GM18868 (cell line): ENCODE measurements at regions not wholly inside any gene's neighbourhood (a gene's known extent, or its start where the extent isn't known, plus 50 kb on each side); places are given as distances from the start of the nearest gene placed in this dataset.

Source experiments
- ATAC-seq: cut with Tn5 transposase; IDR thresholded peaks from one replicate; pipeline ENCODE4 v1.9.1; 2021; ENCODE audit warnings: mild to moderate bottlenecking, moderate library complexity; ENCODE audit not compliant: unreplicated experiment

DNA sequence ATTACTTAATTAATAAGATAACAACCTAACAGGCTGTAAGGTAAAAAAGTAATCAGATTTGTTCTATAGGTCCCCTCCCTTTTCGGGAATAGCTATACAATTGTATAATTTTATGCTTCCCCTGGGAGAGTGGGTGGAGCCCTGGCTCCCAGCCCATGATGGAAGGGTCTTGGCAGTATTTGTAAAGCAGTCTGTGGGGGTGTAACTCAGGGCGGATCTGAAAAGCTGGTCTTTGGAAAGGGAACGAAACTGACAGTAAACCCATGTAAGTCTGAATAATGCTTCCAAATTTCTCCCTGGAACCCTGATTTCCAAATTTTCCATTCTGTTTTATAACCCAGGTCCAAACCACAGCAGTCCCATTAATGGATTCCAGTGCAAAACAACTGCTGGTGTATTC lies 110.4 kb downstream of the DAD1 start:
- ATAC-seq = no peak

- ATAC-seq = no peak
These were observed 110.8 kb downstream of the DAD1 start for GRCh38 chr14:22478247-22478646.

GRCh38 chr14:22477569-22478194 lies 111.3 kb downstream of the DAD1 start:
- ATAC-seq = no peak

- ATAC-seq = no peak
These were observed 112.1 kb downstream of the DAD1 start for GRCh38 chr14:22476887-22477286.

- ATAC-seq = no peak
These were observed 112.8 kb downstream of the DAD1 start for GRCh38 chr14:22476005-22476751.

- no peak for ATAC-seq
These were observed 113.6 kb downstream of the DAD1 start for GRCh38 chr14:22475381-22475780.

GRCh38 chr14:22474730-22475351 lies 114.2 kb downstream of the DAD1 start:
- no peak for ATAC-seq

DNA sequence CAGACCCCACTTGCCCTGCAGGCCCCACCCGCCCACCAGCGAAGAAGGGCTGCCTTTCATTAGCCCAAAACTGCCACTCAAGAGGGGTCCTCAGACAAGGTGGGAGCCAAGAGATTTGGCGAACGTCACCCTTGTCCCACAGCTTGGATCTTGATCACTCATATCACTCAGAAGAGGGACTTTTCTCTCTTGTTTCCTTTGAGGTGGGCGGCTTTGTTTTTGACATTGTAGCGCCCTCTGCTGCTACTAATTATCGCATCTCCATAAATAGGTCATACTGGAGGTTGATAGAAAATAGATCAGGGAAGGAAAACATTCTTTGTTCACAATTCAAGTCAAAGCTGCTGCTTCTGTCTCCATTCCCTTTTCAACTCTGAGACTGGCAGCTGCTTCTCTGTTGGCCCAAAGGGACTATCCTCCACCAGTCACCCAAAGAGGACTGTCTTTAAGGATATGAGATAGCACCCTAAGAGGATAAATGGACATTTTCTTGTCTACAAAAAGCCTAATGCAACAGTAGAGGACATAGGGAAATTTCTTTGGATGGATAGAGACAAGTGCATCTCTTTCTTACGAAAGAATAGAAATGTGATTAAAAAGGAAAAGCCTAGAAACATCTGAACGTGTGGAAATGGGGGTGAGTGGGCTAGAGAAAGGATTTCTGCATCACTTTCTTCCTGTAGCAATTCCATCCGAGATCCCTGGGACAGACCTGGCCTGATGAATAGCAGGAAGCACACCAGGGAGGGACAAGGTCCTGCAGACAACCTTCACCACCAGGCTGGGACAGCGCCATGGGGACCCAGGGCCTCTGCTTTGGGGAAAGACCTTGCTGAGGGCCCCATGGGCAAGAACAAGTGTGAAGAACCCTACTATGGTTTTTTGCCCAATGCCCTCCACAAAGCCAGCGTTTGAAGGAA lies 115.8 kb downstream of the DAD1 start:
- ATAC-seq = peak; percentile 55

- ATAC-seq = no peak
These were observed 116.6 kb downstream of the DAD1 start for GRCh38 chr14:22472466-22472865.

- ATAC-seq = no peak
These were observed 117.4 kb downstream of the DAD1 start for GRCh38 chr14:22471545-22472121.

DNA sequence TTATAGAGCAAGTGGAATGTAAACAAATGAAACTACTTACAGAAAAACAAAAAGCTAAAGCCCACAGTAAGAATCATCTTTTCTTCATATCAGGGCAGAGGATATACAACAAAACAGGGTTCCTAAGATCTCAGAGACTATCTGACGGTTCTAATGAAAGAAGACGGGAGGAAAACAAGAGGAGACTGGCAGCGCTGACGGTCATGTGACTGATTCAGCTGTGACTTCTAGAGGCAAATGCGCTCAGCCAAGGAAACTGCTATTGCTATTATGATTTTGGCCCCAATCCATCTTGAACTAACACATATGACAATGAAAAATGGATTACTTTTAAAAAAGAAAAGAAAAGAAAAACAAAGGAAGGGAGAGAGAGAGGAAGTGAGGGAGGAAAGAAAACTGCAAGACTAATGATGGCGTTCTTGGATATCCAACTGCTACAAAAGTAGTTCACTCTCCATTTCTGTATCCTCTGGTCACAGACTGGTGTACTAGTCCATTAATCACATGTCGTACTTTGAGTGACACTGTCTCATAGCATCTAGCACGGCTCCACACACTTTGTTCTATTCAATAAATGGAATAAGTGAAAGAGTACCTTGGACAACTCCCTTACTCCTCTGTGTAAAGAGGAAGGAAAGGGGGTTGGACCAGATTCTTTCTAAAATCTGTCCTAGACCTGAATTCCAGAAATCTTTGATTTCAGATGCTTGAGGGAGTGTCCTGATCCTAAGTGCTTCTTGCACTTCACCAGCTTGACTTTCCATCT lies 119.3 kb downstream of the DAD1 start:
- ATAC-seq = no peak

GRCh38 chr14:22468830-22469229 lies 120.2 kb downstream of the DAD1 start:
- ATAC-seq = no peak

DNA sequence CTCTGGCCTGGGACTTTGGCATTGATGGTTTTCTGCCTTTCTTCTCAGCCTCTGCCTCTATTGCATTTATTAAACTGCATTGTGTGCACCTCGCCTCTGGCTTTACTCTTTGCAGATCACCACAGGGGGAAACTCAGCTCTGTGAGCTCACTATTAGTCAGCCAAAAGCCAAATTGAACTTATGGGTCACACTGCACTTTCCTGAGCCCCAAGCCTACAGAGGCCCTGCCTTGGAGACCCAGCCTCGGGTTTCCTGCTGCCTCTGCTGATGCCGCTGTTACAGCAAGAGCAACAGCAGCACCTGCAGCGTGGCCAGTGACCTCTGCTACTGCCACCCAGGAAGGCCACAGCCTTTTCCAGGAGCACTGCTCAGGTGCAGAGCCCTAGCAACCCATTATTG lies 122.5 kb downstream of the DAD1 start:
- peak; percentile 64 for ATAC-seq

DNA sequence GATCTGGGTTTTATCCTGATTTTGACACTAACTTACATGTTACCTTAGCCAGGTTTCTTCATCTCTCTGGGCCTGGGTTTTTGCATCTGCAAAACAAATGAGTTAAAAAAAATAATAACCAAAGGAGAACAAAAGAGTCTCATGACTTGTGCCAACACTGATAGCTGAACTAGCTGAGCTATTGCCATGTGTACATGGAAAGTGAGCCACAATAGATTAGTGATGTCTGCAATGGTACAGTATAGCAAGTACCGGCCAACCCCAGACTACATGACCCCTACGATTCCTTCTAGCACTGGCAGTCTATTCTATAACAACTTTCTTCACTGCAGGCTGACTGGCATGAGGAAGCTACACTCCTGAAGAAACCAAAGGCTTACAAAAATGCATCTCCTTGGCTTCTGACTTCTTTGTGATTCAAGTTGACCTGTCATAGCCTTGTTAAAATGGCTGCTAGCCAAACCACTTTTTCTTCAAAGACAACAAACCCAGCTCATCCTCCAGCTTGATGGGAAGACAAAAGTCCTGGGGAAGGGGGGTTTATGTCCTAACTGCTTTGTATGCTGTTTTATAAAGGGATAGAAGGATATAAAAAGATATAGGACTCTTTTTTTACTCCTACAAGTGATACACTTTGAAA lies 123.7 kb downstream of the DAD1 start:
- ATAC-seq = peak; percentile 6

DNA sequence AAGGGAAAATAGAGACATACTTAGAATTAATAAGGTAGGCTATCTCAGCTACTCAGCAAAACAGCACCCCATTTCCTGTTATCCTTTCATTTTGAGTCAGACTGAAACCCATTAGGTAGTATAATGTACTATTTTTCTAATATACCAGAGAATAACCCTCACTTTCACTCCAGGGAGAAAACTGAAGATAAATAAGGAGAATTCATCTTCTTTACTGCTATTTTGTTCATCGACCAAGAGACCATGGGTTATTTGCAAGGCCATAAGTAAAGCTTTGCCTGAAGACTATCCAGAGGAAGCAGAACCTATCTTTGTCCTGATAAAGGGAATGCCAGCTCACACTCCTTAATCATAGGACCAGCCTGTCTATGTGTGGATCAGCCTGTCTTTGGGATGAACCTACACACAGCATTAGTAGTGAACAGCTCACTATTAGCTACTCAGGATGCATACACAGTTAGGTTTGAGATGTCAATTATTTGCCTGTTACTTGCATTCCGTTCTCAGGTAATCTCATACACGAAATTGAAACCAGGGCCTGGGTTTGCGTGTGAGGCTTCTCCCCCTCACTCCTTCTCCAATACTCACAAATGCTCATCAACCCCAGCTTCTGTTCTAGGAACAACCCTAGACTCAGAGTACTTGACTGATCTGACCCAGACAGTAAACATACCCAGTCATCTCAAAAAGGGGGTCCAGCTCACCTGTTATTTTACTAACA lies 124.4 kb downstream of the DAD1 start:
- ATAC-seq = peak; percentile 78

DNA sequence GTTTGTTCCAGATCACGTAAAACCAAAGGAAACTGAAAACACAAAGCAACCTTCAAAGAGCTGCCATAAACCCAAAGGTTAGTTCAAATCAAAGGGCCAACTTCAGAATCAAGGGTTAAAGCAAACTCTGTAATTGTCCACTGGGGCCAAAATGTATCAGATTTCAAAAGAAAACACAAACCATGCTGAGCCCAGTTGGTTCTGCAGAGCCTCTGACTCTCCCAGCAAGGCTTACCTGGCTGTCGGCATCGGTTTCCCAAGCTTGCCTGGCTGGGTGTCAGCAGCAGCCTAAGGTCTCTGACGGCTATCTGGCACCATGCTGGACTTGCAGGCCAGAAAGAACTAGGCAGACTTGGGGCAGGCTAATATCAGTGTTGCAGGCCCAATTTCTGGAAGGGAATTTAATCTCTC lies 125.3 kb downstream of the DAD1 start:
- no peak for ATAC-seq

- ATAC-seq = no peak
These were observed 126.1 kb downstream of the DAD1 start for GRCh38 chr14:22462923-22463322.

GRCh38 chr14:22460461-22461195 lies 128.4 kb downstream of the DAD1 start:
- ATAC-seq = no peak
